Body of pancreas (tissue), 4 donors: ENCODE measurements at regions not wholly inside any gene's neighbourhood (a gene's known extent, or its start where the extent isn't known, plus 50 kb on each side); places are given as distances from the start of the nearest gene placed in this dataset.
A peak's percentile ranks its signal among the peaks of the same experiment; 100 is the strongest.

Source experiments
- ATAC-seq: fragments of 150-250 bp; one replicate; pipeline ENCODE4 v1.9.1; 2016
- DNase-seq, 4 donors: peaks; one replicate each; pipeline ENCODE4 v3.0.0-alpha.2; 2019
- H3K27ac ChIP-seq, 4 donors: fragments of 200-600 bp; sonication (generic); 1 replicate in 3 of 4; 2 replicates in 1 of 4; pipeline versions ENCODE4 v1.5.1 to v1.6.1; 2016 to 2019; ENCODE audit warnings: mild to moderate bottlenecking in 1 of 4, mixed read lengths in 1 of 4, moderate library complexity in 1 of 4
- H3K27me3 ChIP-seq, 2 donors: fragments of 200-600 bp; sonication (generic); one replicate each; pipeline ENCODE4 v1.6.0; 2016; ENCODE audit warnings: mild to moderate bottlenecking in 1 of 2
- H3K36me3 ChIP-seq, 2 donors: fragments of 200-600 bp; sonication (generic); replicated peaks in 1 of 2; 2 replicates each; pipeline ENCODE4 v1.5.1; 2016; ENCODE audit warnings: low read depth in 2 of 2; ENCODE audit not compliant: insufficient read depth in 1 of 2
- H3K4me1 ChIP-seq: fragments of 200-600 bp; sonication (generic); one replicate; pipeline ENCODE4 v1.6.0; 2016
- H3K4me3 ChIP-seq, 2 donors: fragments of 200-600 bp; sonication (generic); 1 replicate in 1 of 2; 2 replicates in 1 of 2; pipeline ENCODE4 v1.5.1; 2016 to 2019
- H3K9me3 ChIP-seq, 3 donors: fragments of 200-600 bp; sonication (generic); 1 replicate in 2 of 3; 2 replicates in 1 of 3; pipeline ENCODE4 v1.5.1; 2016
- CTCF ChIP-seq, 7 experiments: fragments of 450-650 bp in 4 of 7; fragments of 200-600 bp in 3 of 7; sonication (generic) in 3 of 7; IDR thresholded peaks; one replicate each; pipeline ENCODE4 v1.5.1; 2016 to 2019; ENCODE audit warnings: antibody characterized with exemption in 7 of 7
- POLR2A ChIP-seq, 3 donors: fragments of 450-650 bp; IDR thresholded peaks; one replicate each; pipeline ENCODE4 v1.6.1; 2016; ENCODE audit warnings: antibody characterized with exemption in 3 of 3, mild to moderate bottlenecking in 2 of 3
- WGBS, 2 donors: methylation state at CpG; one replicate each; pipeline ENCODE4 v1.1.5; 2017; 5-methylcytosine and 5-hydroxymethylcytosine counted together
- intact Hi-C: fragments of 100-400 bp; cut with DNase I; formaldehyde crosslinking; loops from one replicate; pipeline ENCODE4 v1.15.1; 2023

GRCh38 chr10:78408671-78409472 is 375.2 kb downstream of the RPS24 start:
- TF ChIP-seq CTCF (IDR thresholded peaks at IDR 0.05) (peak in 1 of 7 experiments; percentile 4), POLR2A (IDR thresholded peaks at IDR 0.05) (no peak)
- 41 to 48% methylated on average over 6 to 12 of the region's 12 CpGs for WGBS, 2 donors

GRCh38 chr10:78410046-78410965 is 376.6 kb downstream of the RPS24 start:
- Histone ChIP-seq H3K4me3 (no peak overlapping the region), H3K36me3 (no peaks in the 10 kb centered on the region), H3K27me3 (no peaks in the 10 kb centered on the region), H3K9me3 (no peaks in the 10 kb centered on the region), H3K4me1 (peaks cover 49% of the 10 kb centered on the region), H3K27ac (no peak overlapping the region)
- WGBS, 2 donors: 91 to 95% methylated on average over 15 of the region's 15 CpGs
- ATAC-seq (no peak), DNase-seq (no peak)
- intact Hi-C loops: no loop called here
- TF ChIP-seq POLR2A (IDR thresholded peaks at IDR 0.05) (no peak), CTCF (IDR thresholded peaks at IDR 0.05) (no peak)

More at GRCh38 chr10:78408671-78409472, 375.2 kb downstream of the RPS24 start:
- Histone ChIP-seq H3K27ac (peak overlapping the region; percentile 72 to 78 (median 77)), H3K27me3 (no peaks in the 10 kb centered on the region), H3K4me1 (peaks cover 49% of the 10 kb centered on the region), H3K9me3 (no peaks in the 10 kb centered on the region), H3K36me3 (no peaks in the 10 kb centered on the region), H3K4me3 (no peak overlapping the region)
- DNase-seq: peak; percentile 90 to 94 (median 93)
- peak; percentile 77 for ATAC-seq
- intact Hi-C loops: no loop called here

- Histone ChIP-seq H3K4me3 (no peak overlapping the region), H3K4me1 (peaks cover 58% of the 10 kb centered on the region), H3K27me3 (no peaks in the 10 kb centered on the region), H3K36me3 (no peaks in the 10 kb centered on the region), H3K9me3 (no peaks in the 10 kb centered on the region), H3K27ac (no peak overlapping the region)
- DNase-seq (no peak), ATAC-seq (no peak)
- intact Hi-C loops: no loop called here
- 83 to 94% methylated on average over 2 of the region's 2 CpGs for WGBS, 2 donors
- TF ChIP-seq POLR2A (IDR thresholded peaks at IDR 0.05): no peak
- TF ChIP-seq CTCF (IDR thresholded peaks at IDR 0.05): no peak
These were observed 378.1 kb downstream of the RPS24 start for GRCh38 chr10:78411716-78412115.

GRCh38 chr10:78412605-78413004 is 378.9 kb downstream of the RPS24 start:
- WGBS, 2 donors: 49 to 50% methylated on average over 4 of the region's 4 CpGs
- H3K4me1 ChIP-seq: peaks cover 53% of the 10 kb centered on the region
- H3K9me3 ChIP-seq: no peaks in the 10 kb centered on the region
- no peak for ATAC-seq
- peak overlapping the region in 1 of 4 donors; percentile 31 for H3K27ac ChIP-seq
- no peak overlapping the region for H3K4me3 ChIP-seq
- TF ChIP-seq CTCF (IDR thresholded peaks at IDR 0.05) (no peak), POLR2A (IDR thresholded peaks at IDR 0.05) (no peak)
- no peaks in the 10 kb centered on the region for H3K36me3 ChIP-seq
- intact Hi-C loops: no loop called here
- H3K27me3 ChIP-seq: no peaks in the 10 kb centered on the region
- no peak for DNase-seq
